OCI-LY7 (cell line): ENCODE measurements at regions not wholly inside any gene's neighbourhood (a gene's known extent, or its start where the extent isn't known, plus 50 kb on each side); places are given as distances from the start of the nearest gene placed in this dataset.

ENCODE experiments used
- BruUV-seq: library from RNA; stranded (reverse); fragments of 400-500 nt; replicated peaks from 2 replicates; lab custom pipeline; 2021; lab: Mats Ljungman, UMichigan
- CTCF ChIA-PET: fragments of 300-600 bp; sonication (Branson Sonifier 250); formaldehyde crosslinking; loops from one replicate; lab custom pipeline; 2022; ENCODE audit warnings: antibody characterized with exemption; ENCODE audit not compliant: unreplicated experiment; lab: Charles Lee
- POLR2A ChIA-PET: fragments of 300-600 bp; sonication (Branson Sonifier 250); formaldehyde crosslinking; loops from one replicate; lab custom pipeline; 2022; ENCODE audit warnings: antibody characterized with exemption; lab: Charles Lee
- DNase-seq: peaks from one replicate; pipeline ENCODE4 v3.0.0-alpha.2; 2015; ENCODE audit warnings: low spot score
- H2AFZ ChIP-seq: fragments of 200-600 bp; sonication (generic), shearing (Covaris generic); 2 replicates; pipeline ENCODE4 v1.6.1; 2014; ENCODE audit warnings: mild to moderate bottlenecking, antibody characterized with exemption, low read length, moderate library complexity
- H3K27ac ChIP-seq: fragments of 200-600 bp; sonication (generic); 2 replicates; pipeline ENCODE4 v1.5.1; 2014; ENCODE audit warnings: mixed run types, low read depth, mild to moderate bottlenecking, moderate library complexity, low read length, inconsistent platforms; ENCODE audit not compliant: poor library complexity, severe bottlenecking
- H3K36me3 ChIP-seq: fragments of 200-600 bp; sonication (generic); 2 replicates; pipeline ENCODE4 v1.6.1; 2014; ENCODE audit warnings: mild to moderate bottlenecking, antibody characterized with exemption, low read length, moderate library complexity, mixed read lengths; ENCODE audit not compliant: insufficient read depth
- H3K4me1 ChIP-seq: fragments of 200-600 bp; sonication (generic); 2 replicates; pipeline ENCODE4 v1.5.1; 2014; ENCODE audit warnings: mild to moderate bottlenecking, low read length; ENCODE audit not compliant: insufficient read depth, poor library complexity, severe bottlenecking
- H3K4me2 ChIP-seq: fragments of 200-600 bp; sonication (generic); 2 replicates; pipeline ENCODE4 v1.6.1; 2014; ENCODE audit warnings: mild to moderate bottlenecking, low read length
- H3K4me3 ChIP-seq: fragments of 200-600 bp; sonication (generic); 2 replicates; pipeline ENCODE4 v1.5.1; 2014; ENCODE audit warnings: mild to moderate bottlenecking, low read depth, low read length; ENCODE audit not compliant: poor library complexity, severe bottlenecking
- H3K79me2 ChIP-seq: fragments of 200-600 bp; sonication (generic); 2 replicates; pipeline ENCODE4 v1.6.1; 2016; ENCODE audit warnings: low read depth, mild to moderate bottlenecking, low read length, moderate library complexity, mixed read lengths; ENCODE audit not compliant: insufficient read depth
- H3K9me2 ChIP-seq: fragments of 200-600 bp; sonication (generic); 2 replicates; pipeline ENCODE4 v1.6.1; 2016; ENCODE audit warnings: mild to moderate bottlenecking, low read length, mixed read lengths; ENCODE audit not compliant: insufficient read depth
- H3K9me3 ChIP-seq: fragments of 200-600 bp; sonication (generic); 2 replicates; pipeline ENCODE4 v1.6.1; 2014; ENCODE audit warnings: mild to moderate bottlenecking, mixed run types, low read length, mixed read lengths
- H4K20me1 ChIP-seq: fragments of 200-600 bp; sonication (generic); 2 replicates; pipeline ENCODE4 v1.6.1; 2014; ENCODE audit warnings: mild to moderate bottlenecking, antibody characterized with exemption, low read length, moderate library complexity, mixed read lengths; ENCODE audit not compliant: insufficient read depth
- EZH2phosphoT487 ChIP-seq: fragments of 200-600 bp; sonication (generic); IDR thresholded peaks from 2 replicates; pipeline ENCODE4 v1.6.1; 2018; ENCODE audit warnings: low read depth, borderline replicate concordance, mild to moderate bottlenecking, mixed run types, antibody characterized with exemption, low read length, moderate library complexity, mixed read lengths
- intact Hi-C: fragments of 100-400 bp; cut with micrococcal nuclease; formaldehyde crosslinking; loops from one replicate; pipeline ENCODE4 v1.10.0; 2022; ENCODE audit not compliant: unreplicated experiment
- TF ChIP-seq, protein P1 (sequence below): fragments of 200-600 bp; sonication (generic); conservative IDR thresholded peaks from 2 replicates; pipeline ENCODE4 v1.5.1; 2014; ENCODE audit warnings: mild to moderate bottlenecking, antibody characterized with exemption, low read length, moderate library complexity, mixed read lengths

DNA sequence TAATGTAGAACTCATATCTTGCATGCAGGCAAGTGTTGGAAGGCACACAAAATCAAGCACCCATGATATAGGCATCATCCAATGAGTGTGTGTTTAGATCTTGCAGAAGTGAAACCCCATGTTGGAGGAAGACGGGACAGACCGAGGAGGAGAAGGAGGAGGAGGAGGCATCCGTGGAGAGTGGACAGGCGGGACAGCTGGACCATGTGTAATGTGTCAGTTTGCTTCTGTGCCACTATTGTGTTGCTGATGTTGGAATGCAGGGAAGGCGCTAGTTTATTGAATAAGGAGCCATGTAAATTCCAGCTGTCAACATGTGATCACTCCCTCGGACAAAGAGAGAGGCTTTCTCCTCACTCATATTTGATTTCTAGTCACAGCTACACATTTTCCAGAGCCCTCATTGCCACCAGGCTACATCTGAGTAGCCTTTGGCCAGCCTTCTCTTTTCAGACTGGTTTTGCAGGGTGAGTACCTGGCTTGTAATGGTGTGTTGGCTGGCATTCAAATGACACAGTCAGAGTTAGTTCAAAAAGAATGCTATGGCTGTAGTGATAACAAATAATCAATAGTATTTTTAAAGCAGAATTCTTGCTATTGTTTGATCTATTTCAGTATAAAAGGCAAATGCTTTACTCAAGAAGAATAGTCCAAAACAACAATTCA is 1037.6 kb upstream of the NR2F2 start:
- ChIA-PET POLR2A (no interaction called here), CTCF (no interaction called here)
- Histone ChIP-seq H3K36me3 (no peaks in the 10 kb centered on the region), H2AFZ (no peak overlapping the region), H3K4me3 (no peak overlapping the region), H3K9me2 (no peaks in the 10 kb centered on the region), H3K79me2 (no peaks in the 10 kb centered on the region), H4K20me1 (no peaks in the 10 kb centered on the region), H3K9me3 (no peaks in the 10 kb centered on the region), H3K4me2 (no peak overlapping the region), H3K27ac (no peak overlapping the region), H3K4me1 (no peaks in the 10 kb centered on the region)
- BruUV-seq: no TSS peak
- intact Hi-C loops: loop anchor here (5.0 to 10.0 kb wide), 3 partner anchors 266 to 711 kb away; no protein-coding TSS in a partner anchor
- TF ChIP-seq, protein P1, sequence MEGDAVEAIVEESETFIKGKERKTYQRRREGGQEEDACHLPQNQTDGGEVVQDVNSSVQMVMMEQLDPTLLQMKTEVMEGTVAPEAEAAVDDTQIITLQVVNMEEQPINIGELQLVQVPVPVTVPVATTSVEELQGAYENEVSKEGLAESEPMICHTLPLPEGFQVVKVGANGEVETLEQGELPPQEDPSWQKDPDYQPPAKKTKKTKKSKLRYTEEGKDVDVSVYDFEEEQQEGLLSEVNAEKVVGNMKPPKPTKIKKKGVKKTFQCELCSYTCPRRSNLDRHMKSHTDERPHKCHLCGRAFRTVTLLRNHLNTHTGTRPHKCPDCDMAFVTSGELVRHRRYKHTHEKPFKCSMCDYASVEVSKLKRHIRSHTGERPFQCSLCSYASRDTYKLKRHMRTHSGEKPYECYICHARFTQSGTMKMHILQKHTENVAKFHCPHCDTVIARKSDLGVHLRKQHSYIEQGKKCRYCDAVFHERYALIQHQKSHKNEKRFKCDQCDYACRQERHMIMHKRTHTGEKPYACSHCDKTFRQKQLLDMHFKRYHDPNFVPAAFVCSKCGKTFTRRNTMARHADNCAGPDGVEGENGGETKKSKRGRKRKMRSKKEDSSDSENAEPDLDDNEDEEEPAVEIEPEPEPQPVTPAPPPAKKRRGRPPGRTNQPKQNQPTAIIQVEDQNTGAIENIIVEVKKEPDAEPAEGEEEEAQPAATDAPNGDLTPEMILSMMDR: no peak
- TF ChIP-seq EZH2phosphoT487: no peak
- no peak for DNase-seq

DNA sequence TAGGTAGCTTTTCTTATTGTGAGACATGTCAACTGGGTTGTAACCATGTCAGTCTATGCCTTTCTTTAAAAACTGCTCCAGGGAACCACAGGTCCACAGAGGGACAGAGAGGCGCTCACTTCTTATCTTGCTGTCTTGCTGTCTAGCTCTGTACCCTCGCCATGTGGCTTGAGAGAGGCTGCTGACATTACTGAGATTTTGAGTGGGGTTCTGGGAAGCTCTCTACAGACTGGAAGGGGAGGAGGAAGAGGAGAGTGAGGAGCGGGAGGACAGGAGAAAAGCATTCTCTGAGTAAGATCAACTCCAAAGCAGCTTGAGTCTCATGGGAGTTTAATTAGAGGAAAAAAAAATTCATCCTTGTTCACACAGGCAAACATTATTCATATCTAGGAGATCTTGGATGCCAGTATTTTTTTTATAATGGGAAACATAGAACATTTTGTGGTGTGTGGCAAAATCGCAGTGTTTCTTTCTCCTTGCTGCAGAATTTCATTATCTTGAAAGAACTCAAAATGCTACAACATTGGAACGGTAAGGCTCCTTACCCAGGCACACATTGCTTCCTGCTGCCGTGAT is 1037.0 kb upstream of the NR2F2 start:
- Histone ChIP-seq H3K4me1 (no peaks in the 10 kb centered on the region), H4K20me1 (no peaks in the 10 kb centered on the region), H3K4me2 (no peak overlapping the region), H3K4me3 (no peak overlapping the region), H3K9me3 (no peaks in the 10 kb centered on the region), H2AFZ (no peak overlapping the region), H3K9me2 (no peaks in the 10 kb centered on the region), H3K27ac (no peak overlapping the region), H3K79me2 (no peaks in the 10 kb centered on the region), H3K36me3 (no peaks in the 10 kb centered on the region)
- intact Hi-C loops: loop anchor here (5.0 to 10.0 kb wide), 3 partner anchors 266 to 711 kb away; no protein-coding TSS in a partner anchor
- no peak for TF ChIP-seq EZH2phosphoT487
- TF ChIP-seq, protein P1: no peak
- no peak for DNase-seq
- BruUV-seq: no TSS peak
- CTCF ChIA-PET: no interaction called here
- POLR2A ChIA-PET: no interaction called here

DNA sequence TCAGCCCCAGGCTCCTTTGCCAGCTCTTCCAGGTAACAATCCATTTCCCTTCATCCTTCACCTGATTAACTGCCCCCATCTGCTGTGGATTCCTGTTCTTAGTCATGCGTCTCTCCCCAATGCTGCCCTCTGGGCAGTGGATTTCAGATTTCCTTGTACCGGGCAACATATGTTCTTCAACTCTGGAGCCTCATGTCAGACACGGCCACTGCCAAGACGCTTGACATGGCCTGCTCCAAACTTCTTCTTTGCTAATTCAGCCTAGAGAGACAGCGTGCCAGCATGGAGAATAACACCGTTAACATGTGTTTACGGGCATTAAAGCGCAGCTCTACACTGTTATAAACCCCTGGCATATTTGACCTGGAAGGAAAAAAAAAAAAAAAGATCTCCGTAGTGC is 1035.1 kb upstream of the NR2F2 start:
- TF ChIP-seq, protein P1: no peak
- no peak for TF ChIP-seq EZH2phosphoT487
- Histone ChIP-seq H3K4me1 (no peaks in the 10 kb centered on the region), H3K4me2 (no peak overlapping the region), H3K9me3 (no peaks in the 10 kb centered on the region), H3K36me3 (no peaks in the 10 kb centered on the region), H3K27ac (no peak overlapping the region), H3K9me2 (no peaks in the 10 kb centered on the region), H3K4me3 (no peak overlapping the region), H3K79me2 (no peaks in the 10 kb centered on the region), H4K20me1 (no peaks in the 10 kb centered on the region), H2AFZ (no peak overlapping the region)
- no TSS peak for BruUV-seq
- ChIA-PET CTCF (no interaction called here), POLR2A (interaction anchor here (0.6 kb wide), 1 partner anchor 1923 kb away, joined by 3 read pairs; no protein-coding TSS in a partner anchor)
- no peak for DNase-seq
- intact Hi-C loops: loop anchor here (10.0 kb wide), 1 partner anchor 621 kb away; no protein-coding TSS in a partner anchor
